WTC11 (cell line): ENCODE measurements at regions not wholly inside any gene's neighbourhood (a gene's known extent, or its start where the extent isn't known, plus 50 kb on each side); places are given as distances from the start of the nearest gene placed in this dataset.

Experiments used
- ARID4B ChIP-seq: sonication (generic); formaldehyde crosslinking; IDR thresholded peaks from 2 replicates; pipeline ENCODE4 v1.8.0; 2023; ENCODE audit warnings: missing genetic modification reagents, mild to moderate bottlenecking, borderline replicate concordance
- CTCF ChIP-seq: fragments of 200-600 bp; IDR thresholded peaks from 2 replicates; pipeline ENCODE4 v1.8.0; 2022; ENCODE audit warnings: antibody characterized with exemption
- ETV6 ChIP-seq: sonication (generic); formaldehyde crosslinking; IDR thresholded peaks from 2 replicates; pipeline ENCODE4 v1.8.1; 2022; ENCODE audit warnings: mild to moderate bottlenecking, missing genetic modification reagents
- FOXJ3 ChIP-seq: sonication (generic); formaldehyde crosslinking; IDR thresholded peaks from 2 replicates; pipeline ENCODE4 v1.9.0; 2021; ENCODE audit warnings: missing genetic modification reagents, mild to moderate bottlenecking, borderline replicate concordance
- FOXP1 ChIP-seq: sonication (generic); formaldehyde crosslinking; IDR thresholded peaks from 2 replicates; pipeline ENCODE4 v1.8.0; 2022; ENCODE audit warnings: missing genetic modification reagents, mild to moderate bottlenecking, moderate library complexity, borderline replicate concordance
- NR1H2 ChIP-seq: sonication (generic); formaldehyde crosslinking; IDR thresholded peaks from 2 replicates; pipeline ENCODE4 v1.9.0; 2021; ENCODE audit warnings: mild to moderate bottlenecking, moderate library complexity, missing genetic modification reagents
- ZBTB21 ChIP-seq: sonication (generic); formaldehyde crosslinking; IDR thresholded peaks from 2 replicates; pipeline ENCODE4 v1.8.1; 2023; ENCODE audit warnings: mild to moderate bottlenecking, missing genetic modification reagents, borderline replicate concordance
- ZNF121 ChIP-seq: sonication (generic); formaldehyde crosslinking; IDR thresholded peaks from 2 replicates; pipeline ENCODE4 v1.8.0; 2023; ENCODE audit warnings: missing genetic modification reagents

GRCh38 chr4:187491286-187491685, 504.3 kb upstream of the ZFP42 start:
- no peak for TF ChIP-seq NR1H2
- TF ChIP-seq CTCF, result no peak
- TF ChIP-seq FOXP1 (CRISPR knock-in tag), result no peak
- TF ChIP-seq FOXJ3, result no peak
- TF ChIP-seq ZBTB21 (CRISPR knock-in tag), result no peak
- TF ChIP-seq ETV6 (CRISPR knock-in tag), result no peak
- no peak for TF ChIP-seq ZNF121
- TF ChIP-seq ARID4B (CRISPR knock-in tag), result no peak
